Right cardiac atrium (tissue), 5 donors: ENCODE measurements at regions not wholly inside any gene's neighbourhood (a gene's known extent, or its start where the extent isn't known, plus 50 kb on each side); places are given as distances from the start of the nearest gene placed in this dataset.

ENCODE experiments used
- ATAC-seq, 2 donors: fragments of 200-7000 bp; cut with Tn5 transposase; one replicate each; pipeline versions ENCODE4 v1.8.0 to v1.9.1; 2020; ENCODE audit warnings: moderate library complexity in 2 of 2, mild to moderate bottlenecking in 1 of 2
- DNase-seq, 3 donors: peaks; one replicate each; pipeline ENCODE4 v3.0.0-alpha.2; 2020
- H3K27ac ChIP-seq: one replicate; pipeline ENCODE4 v1.5.1; 2013; ENCODE audit warnings: mild to moderate bottlenecking, low read length, control low read depth, moderate library complexity
- H3K27me3 ChIP-seq: one replicate; pipeline ENCODE4 v1.6.1; 2013; ENCODE audit not compliant: control insufficient read depth, insufficient read depth
- H3K4me1 ChIP-seq: one replicate; pipeline ENCODE4 v1.6.1; 2013; ENCODE audit warnings: low read length; ENCODE audit not compliant: control insufficient read depth, insufficient read depth
- H3K4me3 ChIP-seq: one replicate; pipeline ENCODE4 v1.5.1; 2013; ENCODE audit warnings: low read length, control low read depth
- H3K9me3 ChIP-seq: one replicate; pipeline ENCODE4 v1.6.1; 2013; ENCODE audit warnings: low read length; ENCODE audit not compliant: control insufficient read depth
- WGBS: extraction: QIAGEN DNeasy Blood & Tissue Kit; methylation state at CpG from one replicate; pipeline ENCODE4 v1.1.7; 2013; 5-methylcytosine and 5-hydroxymethylcytosine counted together
- intact Hi-C, 4 donors: fragments of 100-400 bp; cut with DNase I; formaldehyde crosslinking; loops; one replicate each; pipeline versions ENCODE4 v1.11.0 to v1.14.0; 2022 to 2023
- donor health status: healthy with polysubstance abuse.
- donor health status: DM: no; HTN: yes; CAD: no.
- donor health status: DM: no; HTN: no; CAD: no.
- donor health status: DM: no; HTN: yes; CAD: no; lungs with severe emphysema.
- donor health status: DM: yes; HTN: yes; CAD: no.

- intact Hi-C loops: no loop called here
- no peak for ATAC-seq
- DNase-seq: no peak
- Histone ChIP-seq H3K4me3 (no peak overlapping the region), H3K4me1 (no peaks in the 10 kb centered on the region), H3K9me3 (no peaks in the 10 kb centered on the region), H3K27me3 (no peaks in the 10 kb centered on the region), H3K27ac (no peak overlapping the region)
Observed at GRCh38 chr4:79217025-79217424, 108.8 kb downstream of the NAA11 start.

GRCh38 chr4:79213702-79214101 is 112.2 kb downstream of the NAA11 start:
- no peaks in the 10 kb centered on the region for H3K27me3 ChIP-seq
- DNase-seq (no peak), ATAC-seq (no peak)
- intact Hi-C loops: no loop called here
- H3K4me3 ChIP-seq: no peak overlapping the region
- H3K4me1 ChIP-seq: no peaks in the 10 kb centered on the region
- no peaks in the 10 kb centered on the region for H3K9me3 ChIP-seq
- no peak overlapping the region for H3K27ac ChIP-seq

- Histone ChIP-seq H3K4me3 (no peak overlapping the region), H3K9me3 (no peaks in the 10 kb centered on the region), H3K27ac (no peak overlapping the region), H3K27me3 (no peaks in the 10 kb centered on the region), H3K4me1 (no peaks in the 10 kb centered on the region)
- DNase-seq (no peak), ATAC-seq (no peak)
- intact Hi-C loops: no loop called here
Observed at GRCh38 chr4:79213010-79213409, 112.9 kb downstream of the NAA11 start.

- no peaks in the 10 kb centered on the region for H3K9me3 ChIP-seq
- intact Hi-C loops: no loop called here
- 85% methylated on average over 4 of the region's 4 CpGs for WGBS
Observed at GRCh38 chr4:79212311-79212710, 113.5 kb downstream of the NAA11 start.

GRCh38 chr4:79211490-79211889 is 114.4 kb downstream of the NAA11 start:
- no peaks in the 10 kb centered on the region for H3K4me1 ChIP-seq
- no peak overlapping the region for H3K4me3 ChIP-seq
- H3K9me3 ChIP-seq: no peaks in the 10 kb centered on the region
- H3K27ac ChIP-seq: no peak overlapping the region
- intact Hi-C loops: no loop called here
- no peaks in the 10 kb centered on the region for H3K27me3 ChIP-seq
- WGBS: 95% methylated on average over 3 of the region's 3 CpGs
- DNase-seq: no peak
- ATAC-seq: no peak

More at GRCh38 chr4:79212311-79212710, 113.5 kb downstream of the NAA11 start:
- no peaks in the 10 kb centered on the region for H3K4me1 ChIP-seq
- DNase-seq: no peak
- no peak overlapping the region for H3K27ac ChIP-seq
- no peak for ATAC-seq
- no peaks in the 10 kb centered on the region for H3K27me3 ChIP-seq
- no peak overlapping the region for H3K4me3 ChIP-seq

- WGBS: 91% methylated on average over 7 of the region's 7 CpGs
- intact Hi-C loops: no loop called here
- ATAC-seq: no peak
Observed at GRCh38 chr4:79210636-79211049, 115.2 kb downstream of the NAA11 start.

GRCh38 chr4:79209822-79210635 is 115.8 kb downstream of the NAA11 start:
- intact Hi-C loops: no loop called here
- H3K9me3 ChIP-seq: no peaks in the 10 kb centered on the region
- 72% methylated on average over 14 of the region's 14 CpGs for WGBS
- no peak overlapping the region for H3K27ac ChIP-seq
- H3K4me1 ChIP-seq: no peaks in the 10 kb centered on the region
- DNase-seq (peak; percentile 28 to 56 (median 31)), ATAC-seq (peak; percentile 68 to 96)
- no peak overlapping the region for H3K4me3 ChIP-seq
- H3K27me3 ChIP-seq: no peaks in the 10 kb centered on the region

More at GRCh38 chr4:79210636-79211049, 115.2 kb downstream of the NAA11 start:
- Histone ChIP-seq H3K4me1 (no peaks in the 10 kb centered on the region), H3K4me3 (no peak overlapping the region), H3K9me3 (no peaks in the 10 kb centered on the region), H3K27ac (no peak overlapping the region), H3K27me3 (no peaks in the 10 kb centered on the region)
- no peak for DNase-seq

- Histone ChIP-seq H3K4me3 (no peak overlapping the region), H3K27me3 (no peaks in the 10 kb centered on the region), H3K4me1 (no peaks in the 10 kb centered on the region), H3K27ac (no peak overlapping the region), H3K9me3 (no peaks in the 10 kb centered on the region)
- intact Hi-C loops: no loop called here
- no peak for ATAC-seq
- DNase-seq: no peak
- 79% methylated on average over 3 of the region's 3 CpGs for WGBS
Observed at GRCh38 chr4:79209081-79209480, 116.8 kb downstream of the NAA11 start.

GRCh38 chr4:79207281-79207680 is 118.6 kb downstream of the NAA11 start:
- Histone ChIP-seq H3K4me3 (no peak overlapping the region), H3K4me1 (no peaks in the 10 kb centered on the region), H3K27me3 (no peaks in the 10 kb centered on the region), H3K9me3 (no peaks in the 10 kb centered on the region), H3K27ac (no peak overlapping the region)
- intact Hi-C loops: no loop called here
- ATAC-seq (no peak), DNase-seq (no peak)

- WGBS: 91% methylated on average over 4 of the region's 4 CpGs
- Histone ChIP-seq H3K9me3 (no peaks in the 10 kb centered on the region), H3K4me1 (no peaks in the 10 kb centered on the region), H3K27ac (no peak overlapping the region), H3K4me3 (no peak overlapping the region), H3K27me3 (no peaks in the 10 kb centered on the region)
- ATAC-seq (no peak), DNase-seq (no peak)
- intact Hi-C loops: no loop called here
Observed at GRCh38 chr4:79206660-79207059, 119.2 kb downstream of the NAA11 start.

GRCh38 chr4:79205121-79205520 is 120.7 kb downstream of the NAA11 start:
- intact Hi-C loops: no loop called here
- Histone ChIP-seq H3K27me3 (no peaks in the 10 kb centered on the region), H3K4me1 (no peaks in the 10 kb centered on the region), H3K4me3 (no peak overlapping the region), H3K27ac (no peak overlapping the region), H3K9me3 (no peaks in the 10 kb centered on the region)
- 76% methylated on average over 3 of the region's 3 CpGs for WGBS
- DNase-seq (no peak), ATAC-seq (no peak)

- no peak for ATAC-seq
- 69% methylated on average over 2 of the region's 2 CpGs for WGBS
- H3K9me3 ChIP-seq: no peaks in the 10 kb centered on the region
- no peaks in the 10 kb centered on the region for H3K4me1 ChIP-seq
- DNase-seq: no peak
- intact Hi-C loops: no loop called here
- H3K4me3 ChIP-seq: no peak overlapping the region
- H3K27me3 ChIP-seq: no peaks in the 10 kb centered on the region
- H3K27ac ChIP-seq: no peak overlapping the region
Observed at GRCh38 chr4:79201971-79202370, 123.9 kb downstream of the NAA11 start.
